ENCODE measurements at regions not wholly inside any gene's neighbourhood (a gene's known extent, or its start where the extent isn't known, plus 50 kb on each side); places are given as distances from the start of the nearest gene placed in this dataset.

- no peak for DNase-seq
Observed at GRCh38 chr11:116551576-116551975, 221.2 kb downstream of the BUD13 start.

- no peak for DNase-seq
Observed at GRCh38 chr11:116548256-116548655, 224.5 kb downstream of the BUD13 start.

- DNase-seq, result no peak
Observed at GRCh38 chr11:116547571-116547970, 225.2 kb downstream of the BUD13 start.

- DNase-seq, result no peak
Observed at GRCh38 chr11:116545912-116546311, 226.9 kb downstream of the BUD13 start.

- no peak for DNase-seq
Observed at GRCh38 chr11:116544721-116545120, 228.1 kb downstream of the BUD13 start.

- DNase-seq, result no peak
Observed at GRCh38 chr11:116543911-116544475, 228.8 kb downstream of the BUD13 start.

GRCh38 chr11:116543099-116543498, 229.7 kb downstream of the BUD13 start:
- no peak for DNase-seq

GRCh38 chr11:116542406-116542805, 230.4 kb downstream of the BUD13 start:
- DNase-seq, result no peak

- DNase-seq, result no peak
Observed at GRCh38 chr11:116541460-116541859, 231.3 kb downstream of the BUD13 start.

- DNase-seq, result no peak
Observed at GRCh38 chr11:116540645-116541304, 232.0 kb downstream of the BUD13 start.

GRCh38 chr11:116539836-116540418, 232.9 kb downstream of the BUD13 start:
- no peak for DNase-seq

GRCh38 chr11:116539211-116539610, 233.6 kb downstream of the BUD13 start:
- DNase-seq, result no peak

GRCh38 chr11:116538677-116539076, 234.1 kb downstream of the BUD13 start:
- DNase-seq, result no peak

- DNase-seq, result no peak
Observed at GRCh38 chr11:116537709-116538108, 235.1 kb downstream of the BUD13 start.

GRCh38 chr11:116537121-116537520, 235.7 kb downstream of the BUD13 start:
- no peak for DNase-seq

- no peak for DNase-seq
Observed at GRCh38 chr11:116536416-116536815, 236.4 kb downstream of the BUD13 start.

GRCh38 chr11:116535994-116536393, 236.8 kb downstream of the BUD13 start:
- DNase-seq, result no peak

- DNase-seq, result no peak
Observed at GRCh38 chr11:116535120-116535519, 237.7 kb downstream of the BUD13 start.

GRCh38 chr11:116534270-116534975, 238.4 kb downstream of the BUD13 start:
- no peak for DNase-seq

GRCh38 chr11:116533186-116533825, 239.5 kb downstream of the BUD13 start:
- DNase-seq, result no peak

- DNase-seq, result no peak
Observed at GRCh38 chr11:116532066-116532465, 240.7 kb downstream of the BUD13 start.

- DNase-seq, result no peak
Observed at GRCh38 chr11:116530705-116531104, 242.1 kb downstream of the BUD13 start.

- DNase-seq, result no peak
Observed at GRCh38 chr11:116529271-116529670, 243.5 kb downstream of the BUD13 start.

All from stimulated activated CD4-positive, alpha-beta T cell treated with anti-CD3 and anti-CD28 coated beads, Interleukin-1b, Interleukin-23, amount 100 ng/mL, for 48 hours (primary cell).